GM21360 (cell line): ENCODE measurements at regions not wholly inside any gene's neighbourhood (a gene's known extent, or its start where the extent isn't known, plus 50 kb on each side); places are given as distances from the start of the nearest gene placed in this dataset.

Source experiments
- ATAC-seq: cut with Tn5 transposase; IDR thresholded peaks from one replicate; pipeline ENCODE4 v1.9.1; 2021; ENCODE audit warnings: mild to moderate bottlenecking, moderate library complexity; ENCODE audit not compliant: unreplicated experiment

GRCh38 chr3:137201066-137201465 lies 243.3 kb downstream of the IL20RB start:
- no peak for ATAC-seq

- ATAC-seq = no peak
Measured at GRCh38 chr3:137202941-137203340, 245.2 kb downstream of the IL20RB start.

- ATAC-seq = no peak
Measured at GRCh38 chr3:137204409-137204808, 246.6 kb downstream of the IL20RB start.

- ATAC-seq = no peak
Measured at GRCh38 chr3:137205394-137206045, 247.7 kb downstream of the IL20RB start.

DNA sequence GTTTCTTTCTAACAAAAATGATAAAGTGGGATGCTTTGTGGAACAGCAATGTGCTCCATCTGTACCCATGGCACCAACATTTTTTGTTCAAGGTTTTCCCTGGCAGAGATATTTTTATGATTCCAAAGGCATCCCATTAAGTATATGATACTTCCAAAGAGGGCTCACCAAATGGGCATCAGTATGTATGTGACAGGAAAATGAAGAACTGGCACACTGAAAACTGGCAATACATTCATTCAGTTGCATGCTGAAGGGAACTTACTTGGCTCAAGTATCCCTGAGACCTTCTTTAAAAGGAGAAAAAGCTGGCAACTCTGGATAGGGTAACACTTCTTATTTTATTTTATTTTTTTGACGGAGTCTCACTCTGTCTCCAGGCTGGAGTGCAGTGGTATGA lies 249.8 kb downstream of the IL20RB start:
- ATAC-seq = no peak

- no peak for ATAC-seq
Measured at GRCh38 chr3:137217733-137218132, 259.9 kb downstream of the IL20RB start.

- no peak for ATAC-seq
Measured at GRCh38 chr3:137219801-137220445, 262.1 kb downstream of the IL20RB start.

DNA sequence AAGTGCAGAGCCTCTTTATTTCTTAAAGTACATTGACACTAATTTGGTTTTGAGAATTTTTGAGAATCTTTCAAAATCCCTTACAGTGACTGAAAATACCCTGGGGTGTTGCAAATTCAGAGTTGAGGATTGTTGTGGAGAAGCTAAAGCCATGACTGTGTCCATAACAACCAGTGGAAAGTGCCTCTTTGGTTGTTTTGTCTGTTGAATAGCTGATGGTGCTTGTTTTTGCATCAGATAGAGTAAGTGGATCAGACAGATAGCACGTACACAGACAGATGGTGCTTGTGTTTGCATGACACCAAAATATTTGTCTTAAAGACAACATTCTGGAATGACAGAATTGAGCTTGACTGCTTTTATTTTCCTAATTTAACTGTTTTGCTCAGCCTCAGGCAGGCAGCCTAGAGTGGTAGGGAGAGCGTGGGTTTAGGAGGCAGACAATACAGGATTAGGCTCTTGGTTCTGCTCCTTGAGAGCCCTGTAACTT lies 265.0 kb downstream of the IL20RB start:
- ATAC-seq = no peak

GRCh38 chr3:137224464-137224863 lies 266.7 kb downstream of the IL20RB start:
- no peak for ATAC-seq

- ATAC-seq = no peak
Measured at GRCh38 chr3:137242836-137243400, 285.1 kb downstream of the IL20RB start.

GRCh38 chr3:137246491-137246890 lies 288.7 kb downstream of the IL20RB start:
- ATAC-seq = no peak

- ATAC-seq = peak; percentile 77
Measured at GRCh38 chr3:137249311-137249940, 291.6 kb downstream of the IL20RB start.

DNA sequence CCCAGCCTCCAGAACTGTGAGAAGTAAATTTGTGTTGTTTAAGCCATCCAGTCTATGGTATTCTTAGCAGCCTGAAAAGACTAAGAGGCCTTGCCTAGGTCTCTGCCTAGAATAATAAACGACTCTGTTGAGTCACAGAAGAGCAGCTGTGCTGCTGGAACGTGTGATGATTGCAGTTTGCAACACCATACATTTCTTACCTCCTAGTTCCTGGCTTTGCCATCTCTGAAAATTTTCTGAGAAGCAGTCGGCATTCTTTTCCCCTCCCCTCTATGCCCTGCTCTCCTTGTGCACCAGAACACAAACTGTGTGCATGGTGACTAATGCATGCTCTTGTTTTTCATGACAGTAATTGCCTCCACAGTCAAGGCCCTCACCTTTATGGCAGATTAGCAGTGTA lies 301.3 kb downstream of the IL20RB start:
- ATAC-seq = no peak

GRCh38 chr3:137259701-137260100 lies 301.9 kb downstream of the IL20RB start:
- no peak for ATAC-seq

GRCh38 chr3:137264071-137264820 lies 306.5 kb downstream of the IL20RB start:
- ATAC-seq = no peak

DNA sequence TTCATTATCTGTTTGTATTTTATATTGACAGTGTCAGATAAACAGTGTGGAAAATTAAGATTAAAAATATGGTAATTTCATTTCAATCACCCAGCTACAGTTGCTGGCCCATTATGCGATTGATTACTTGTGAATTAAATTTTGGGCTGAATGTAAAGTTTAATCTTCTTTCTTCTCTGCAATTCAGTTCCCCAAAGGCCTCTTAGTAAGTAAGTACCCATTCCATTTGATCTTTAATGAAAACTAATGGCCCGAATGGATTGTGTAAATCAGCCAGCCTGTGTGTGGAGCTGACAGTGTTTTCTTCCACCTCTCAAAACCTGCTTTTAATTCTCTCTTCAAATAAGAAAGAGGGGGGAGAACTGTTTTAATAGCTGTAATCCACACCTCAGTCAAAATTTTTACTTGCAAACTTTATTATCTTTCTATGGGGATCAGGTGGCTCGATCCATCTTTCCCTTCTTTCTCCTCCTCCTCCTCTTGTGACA lies 307.1 kb downstream of the IL20RB start:
- ATAC-seq = no peak

GRCh38 chr3:137282871-137283270 lies 325.1 kb downstream of the IL20RB start:
- ATAC-seq = no peak

DNA sequence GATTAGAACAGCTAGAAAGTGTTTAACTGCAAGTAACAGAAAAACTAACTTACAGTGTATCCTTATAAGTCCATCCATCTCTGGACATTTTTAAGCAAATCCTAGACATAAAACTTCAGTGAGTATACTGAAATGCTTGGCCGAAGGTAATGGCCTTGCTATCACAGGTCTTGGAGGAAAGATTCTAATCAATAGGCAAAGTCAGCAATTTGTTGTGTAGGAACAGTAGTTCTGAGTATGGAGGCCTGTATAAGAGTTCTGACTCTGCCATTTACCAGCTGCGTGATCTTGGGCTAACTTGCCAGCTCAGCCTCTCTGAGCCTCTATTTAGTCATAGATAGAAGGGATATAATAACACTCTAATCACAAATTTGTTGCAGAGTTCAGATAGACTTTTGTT lies 328.1 kb downstream of the IL20RB start:
- no peak for ATAC-seq

DNA sequence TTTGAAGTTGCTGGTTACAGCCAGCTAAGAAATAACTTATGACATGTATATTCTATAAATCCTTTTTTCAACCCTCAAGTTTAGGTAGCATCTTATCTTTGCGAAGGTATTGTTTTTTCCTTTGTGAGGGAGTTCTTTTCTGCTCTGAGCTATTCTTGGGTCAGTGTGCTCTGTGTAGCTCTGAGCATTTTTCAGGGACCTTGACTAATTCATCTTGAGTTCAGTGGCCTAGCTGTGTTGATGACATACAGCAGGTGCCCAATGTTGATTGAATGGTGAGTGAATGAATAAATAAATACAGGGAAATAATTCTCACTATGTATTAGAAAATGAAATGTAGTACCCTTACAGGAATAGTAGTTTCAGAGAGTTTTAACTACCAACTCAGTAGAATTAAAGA lies 335.3 kb downstream of the IL20RB start:
- ATAC-seq = no peak

- no peak for ATAC-seq
Measured at GRCh38 chr3:137294139-137294538, 336.4 kb downstream of the IL20RB start.

DNA sequence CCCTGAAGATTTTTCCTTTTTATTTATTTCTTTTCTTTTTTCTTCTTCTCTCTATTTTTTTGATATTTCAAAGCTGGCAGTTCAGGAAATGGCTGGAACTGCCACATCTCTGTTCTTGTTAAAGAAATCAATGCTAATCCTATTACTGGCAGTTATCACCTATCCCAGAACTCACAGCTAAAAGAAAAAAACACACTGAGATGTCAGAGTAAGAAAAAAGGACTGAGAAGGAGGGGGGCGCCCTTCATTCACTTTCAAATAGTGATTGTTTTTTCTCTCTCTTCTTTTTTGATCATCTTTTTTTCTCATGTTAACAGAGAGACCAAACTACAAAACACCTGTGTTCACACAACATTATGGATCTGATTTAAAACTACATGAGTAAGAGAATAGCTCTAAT lies 337.1 kb downstream of the IL20RB start:
- no peak for ATAC-seq
